Suprapubic skin (tissue), 3 donors: ENCODE measurements at regions not wholly inside any gene's neighbourhood (a gene's known extent, or its start where the extent isn't known, plus 50 kb on each side); places are given as distances from the start of the nearest gene placed in this dataset.

ENCODE experiments used
- CTCF ChIP-seq, 2 donors: fragments of 200-600 bp in 1 of 2; fragments of 450-650 bp in 1 of 2; sonication (generic) in 1 of 2; IDR thresholded peaks; one replicate each; pipeline ENCODE4 v1.5.1; 2016 to 2019; ENCODE audit warnings: antibody characterized with exemption in 2 of 2, mild to moderate bottlenecking in 1 of 2, moderate library complexity in 1 of 2
- POLR2AphosphoS5 ChIP-seq, 3 donors: sonication (generic); formaldehyde crosslinking; IDR thresholded peaks; one replicate each; pipeline ENCODE4 v1.6.1; 2017; ENCODE audit warnings: antibody characterized with exemption in 3 of 3

GRCh38 chr15:46034755-46035154 lies 399.9 kb downstream of the SQOR start:
- TF ChIP-seq POLR2AphosphoS5 (IDR thresholded peaks at IDR 0.05) = no peak
- TF ChIP-seq CTCF (IDR thresholded peaks at IDR 0.05) = no peak
